Fibroblast of the aortic adventitia (primary cell): ENCODE measurements at regions not wholly inside any gene's neighbourhood (a gene's known extent, or its start where the extent isn't known, plus 50 kb on each side); places are given as distances from the start of the nearest gene placed in this dataset.

Experiments used
- DNase-seq: peaks from one replicate; pipeline ENCODE4 v3.0.0-alpha.2; 2010; ENCODE audit warnings: low read depth
- H3K4me3 ChIP-seq: 2 replicates; pipeline ENCODE4 v1.5.1; 2011; ENCODE audit warnings: low read depth, mild to moderate bottlenecking, control low read depth, low read length, moderate library complexity
- TF ChIP-seq, protein P1 (sequence below): IDR thresholded peaks from 2 replicates; pipeline ENCODE4 v1.5.1; 2011; ENCODE audit warnings: mild to moderate bottlenecking, low read length, control low read depth, inconsistent platforms; ENCODE audit not compliant: insufficient read depth

DNA sequence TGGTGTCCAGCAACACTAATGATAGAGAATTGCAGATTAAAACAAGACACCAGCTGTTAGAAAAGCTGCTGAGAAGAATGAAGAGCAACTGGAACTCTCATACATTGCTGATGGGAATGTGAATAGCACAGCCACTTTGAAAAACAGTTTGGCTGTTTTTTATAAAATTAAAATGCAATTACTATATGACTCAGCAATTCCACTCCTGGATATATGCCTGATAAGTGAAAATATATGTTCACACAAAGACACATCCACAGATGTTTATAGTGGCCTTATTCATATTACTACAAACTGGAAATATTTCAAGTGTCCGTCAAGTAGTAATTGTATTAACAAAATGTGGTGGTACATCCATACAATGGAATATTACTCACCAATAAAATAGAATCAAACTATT is 99.7 kb upstream of the HAO2 start:
- TF ChIP-seq, protein P1, sequence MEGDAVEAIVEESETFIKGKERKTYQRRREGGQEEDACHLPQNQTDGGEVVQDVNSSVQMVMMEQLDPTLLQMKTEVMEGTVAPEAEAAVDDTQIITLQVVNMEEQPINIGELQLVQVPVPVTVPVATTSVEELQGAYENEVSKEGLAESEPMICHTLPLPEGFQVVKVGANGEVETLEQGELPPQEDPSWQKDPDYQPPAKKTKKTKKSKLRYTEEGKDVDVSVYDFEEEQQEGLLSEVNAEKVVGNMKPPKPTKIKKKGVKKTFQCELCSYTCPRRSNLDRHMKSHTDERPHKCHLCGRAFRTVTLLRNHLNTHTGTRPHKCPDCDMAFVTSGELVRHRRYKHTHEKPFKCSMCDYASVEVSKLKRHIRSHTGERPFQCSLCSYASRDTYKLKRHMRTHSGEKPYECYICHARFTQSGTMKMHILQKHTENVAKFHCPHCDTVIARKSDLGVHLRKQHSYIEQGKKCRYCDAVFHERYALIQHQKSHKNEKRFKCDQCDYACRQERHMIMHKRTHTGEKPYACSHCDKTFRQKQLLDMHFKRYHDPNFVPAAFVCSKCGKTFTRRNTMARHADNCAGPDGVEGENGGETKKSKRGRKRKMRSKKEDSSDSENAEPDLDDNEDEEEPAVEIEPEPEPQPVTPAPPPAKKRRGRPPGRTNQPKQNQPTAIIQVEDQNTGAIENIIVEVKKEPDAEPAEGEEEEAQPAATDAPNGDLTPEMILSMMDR: no peak
- no peak for DNase-seq
- H3K4me3 ChIP-seq: no peak overlapping the region

DNA sequence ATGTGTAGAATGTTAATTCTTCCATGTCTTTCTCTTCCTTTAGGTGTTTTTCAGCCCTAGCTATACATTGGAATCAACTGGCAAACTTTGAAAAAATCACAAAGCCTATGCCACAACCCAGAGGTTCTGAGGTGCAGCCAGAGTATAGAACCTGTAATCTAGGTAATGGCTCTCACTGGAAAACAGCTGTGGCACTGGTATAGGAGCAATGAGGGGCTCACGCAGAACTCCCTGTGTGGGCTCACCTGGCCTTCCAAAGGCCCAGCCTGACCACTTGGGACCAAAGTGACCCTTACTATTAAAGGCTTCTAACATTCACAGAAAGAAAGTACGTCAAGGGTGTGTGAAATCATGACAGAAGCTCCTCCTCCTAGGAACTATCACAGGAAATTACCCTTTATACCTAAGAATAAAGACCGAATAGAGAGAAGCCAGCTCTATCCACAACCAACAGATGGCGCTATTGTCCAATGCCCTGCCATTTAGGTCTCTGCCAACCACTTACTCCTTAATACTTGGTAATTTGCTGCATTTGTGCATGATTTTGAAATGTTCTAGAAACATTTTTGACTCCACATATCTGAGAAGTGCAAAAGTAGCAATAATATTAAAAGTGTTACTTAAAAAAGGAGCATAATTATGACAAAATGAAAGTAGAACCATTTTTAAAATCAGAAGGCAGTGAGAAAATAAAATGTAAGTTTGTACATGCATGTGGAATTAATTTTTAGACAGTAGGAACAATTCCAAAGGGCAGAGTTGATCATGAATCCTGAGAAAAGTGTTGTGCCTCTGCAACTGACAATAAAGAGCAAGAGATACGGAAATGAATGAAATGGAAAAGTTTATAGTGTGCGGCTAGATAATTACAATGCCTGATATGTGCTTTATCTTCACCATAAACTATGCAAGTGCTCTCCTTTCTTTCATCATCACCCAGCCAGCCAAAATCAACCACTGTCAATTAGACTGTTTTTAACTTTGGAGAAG is 93.1 kb upstream of the HAO2 start:
- TF ChIP-seq, protein P1: peak; percentile 92
- peak; percentile 86 for DNase-seq
- no peak overlapping the region for H3K4me3 ChIP-seq

DNA sequence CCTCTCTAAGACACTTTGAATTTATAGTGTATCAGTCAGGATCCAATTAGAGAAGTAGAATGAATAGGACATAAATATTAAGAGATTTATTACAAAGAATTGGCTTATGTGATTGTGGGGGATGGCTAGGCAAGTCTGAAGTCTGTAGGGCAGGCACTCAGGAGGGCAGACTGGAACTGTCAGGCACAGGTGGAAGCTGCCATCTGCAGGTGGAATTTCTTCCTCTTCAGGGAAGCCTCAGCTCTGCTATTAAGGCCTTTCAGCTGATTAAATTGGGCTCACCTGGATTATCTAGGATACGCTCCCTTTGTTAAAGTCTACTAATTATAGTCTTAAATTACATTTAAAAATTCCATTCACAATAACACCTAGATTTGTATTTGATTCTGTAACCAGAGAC is 92.0 kb upstream of the HAO2 start:
- DNase-seq: no peak
- TF ChIP-seq, protein P1: no peak
- H3K4me3 ChIP-seq: no peak overlapping the region

DNA sequence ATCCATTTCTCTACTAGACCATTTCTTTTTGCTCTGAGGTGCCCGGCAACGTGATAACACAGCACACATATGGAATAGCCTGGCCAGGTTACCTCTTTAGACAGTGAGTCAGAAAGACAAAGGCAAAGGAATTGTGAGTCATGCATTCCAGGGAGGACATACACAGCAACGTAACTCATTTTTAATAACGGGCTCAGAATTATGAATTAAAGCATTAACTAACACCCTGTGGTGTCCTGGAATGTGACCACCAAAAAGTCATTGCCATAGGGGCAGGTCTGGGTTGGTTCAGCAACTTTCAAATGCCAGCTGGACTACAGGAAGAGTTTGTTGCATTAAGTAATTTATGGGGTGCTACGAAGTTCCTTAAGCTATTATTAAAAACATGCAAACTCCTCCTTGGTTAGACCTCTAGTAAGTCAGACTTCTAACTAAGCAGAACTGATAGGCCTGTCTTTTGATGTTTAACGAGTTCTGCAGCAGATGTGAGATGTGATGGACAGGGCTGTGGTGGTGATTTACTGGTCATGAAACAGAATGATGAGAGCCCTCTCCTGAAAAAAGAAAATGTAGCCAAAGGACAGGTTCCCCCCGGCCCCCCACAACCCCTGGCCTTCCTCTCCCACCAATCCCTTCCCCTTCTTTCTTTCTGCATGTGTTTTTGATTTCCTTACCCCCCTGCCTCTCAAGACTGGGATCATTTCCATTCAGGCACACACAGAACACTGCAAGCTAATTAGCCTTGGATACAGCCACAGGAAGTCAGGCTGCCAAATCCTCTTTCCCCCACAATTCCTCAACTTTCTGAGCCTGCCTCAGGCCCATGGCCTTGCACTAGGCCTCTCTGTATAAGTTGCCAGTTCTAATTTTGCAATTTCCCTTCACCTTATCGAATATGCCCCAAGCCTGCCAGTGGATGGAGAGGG is 88.9 kb upstream of the HAO2 start:
- TF ChIP-seq, protein P1: no peak
- H3K4me3 ChIP-seq: no peak overlapping the region
- peak; percentile 83 for DNase-seq

DNA sequence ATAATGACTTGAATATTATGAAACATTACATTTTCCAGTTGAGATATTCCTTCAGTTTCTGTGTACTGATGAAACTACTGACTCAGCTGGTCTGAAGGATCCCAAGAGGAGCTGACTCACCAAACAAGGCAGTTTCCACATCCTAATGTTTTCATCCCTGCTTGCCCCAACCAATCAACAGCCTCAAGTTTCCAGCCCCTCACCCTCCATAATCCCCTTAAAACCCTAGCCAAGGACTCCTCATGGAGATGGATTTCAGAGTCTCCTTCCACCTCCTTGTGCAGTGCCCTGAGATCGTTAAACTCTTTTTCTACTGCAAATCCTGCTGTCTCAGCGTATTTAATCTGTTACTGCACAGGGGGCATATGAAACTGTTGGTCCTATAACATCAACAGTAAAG is 83.1 kb upstream of the HAO2 start:
- peak; percentile 89 for DNase-seq
- TF ChIP-seq, protein P1: no peak
- H3K4me3 ChIP-seq: no peak overlapping the region

DNA sequence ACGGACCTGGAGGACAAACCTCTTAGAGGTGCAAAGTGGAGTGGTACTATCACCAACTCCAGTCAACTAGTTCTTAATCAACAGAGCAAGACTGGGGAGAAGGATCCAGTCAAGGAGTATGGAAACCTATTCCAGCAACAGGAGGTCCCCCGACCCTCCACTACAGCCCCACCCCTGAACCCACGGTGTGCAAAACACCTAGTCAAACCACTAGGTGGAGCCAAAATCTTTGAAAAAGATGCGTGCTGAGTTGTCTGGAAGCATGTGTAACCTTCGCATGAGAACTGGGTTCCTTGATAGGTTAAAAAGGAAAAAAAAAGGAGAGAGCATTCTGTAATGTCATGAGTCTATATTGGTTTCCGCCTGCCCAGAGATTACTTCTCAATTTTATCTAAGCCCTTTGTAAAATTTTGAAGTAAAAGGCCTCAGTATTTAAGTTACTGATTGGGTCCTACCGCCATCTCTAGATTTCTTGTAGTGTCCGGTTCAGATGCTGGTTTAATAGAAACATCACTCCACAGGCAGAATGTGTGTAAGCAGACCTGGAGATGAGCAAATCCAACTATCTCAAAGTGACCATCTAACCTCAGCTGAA is 81.9 kb upstream of the HAO2 start:
- TF ChIP-seq, protein P1: peak; percentile 38
- peak; percentile 31 for DNase-seq
- no peak overlapping the region for H3K4me3 ChIP-seq
